Hindlimb muscle (tissue), 1 donor: ENCODE measurements at regions not wholly inside any gene's neighbourhood (a gene's known extent, or its start where the extent isn't known, plus 50 kb on each side); places are given as distances from the start of the nearest gene placed in this dataset.

Experiments
- DNase-seq: peaks from one replicate; pipeline ENCODE4 v3.0.0-alpha.2; 2013

DNA sequence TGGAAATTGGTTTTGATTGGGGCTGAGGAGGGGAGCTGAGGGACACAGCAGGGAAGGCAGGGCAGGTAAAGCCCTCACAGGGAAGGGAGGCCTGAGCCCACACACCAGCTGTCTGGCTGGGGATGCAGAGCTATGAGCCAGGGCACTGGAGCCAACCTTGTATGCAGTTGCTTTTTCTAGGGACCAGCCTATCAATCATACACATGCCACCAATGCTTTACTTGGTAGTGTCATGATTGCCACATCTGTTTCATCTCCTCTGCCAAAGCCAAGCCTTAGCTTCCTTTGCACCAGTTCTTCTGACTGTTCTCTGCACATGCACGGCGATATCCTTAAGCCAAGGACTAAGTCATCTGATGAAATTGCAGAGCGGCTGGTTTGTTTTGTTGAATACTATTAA is 207.1 kb upstream of the PLET1 start:
- no peak for DNase-seq

DNA sequence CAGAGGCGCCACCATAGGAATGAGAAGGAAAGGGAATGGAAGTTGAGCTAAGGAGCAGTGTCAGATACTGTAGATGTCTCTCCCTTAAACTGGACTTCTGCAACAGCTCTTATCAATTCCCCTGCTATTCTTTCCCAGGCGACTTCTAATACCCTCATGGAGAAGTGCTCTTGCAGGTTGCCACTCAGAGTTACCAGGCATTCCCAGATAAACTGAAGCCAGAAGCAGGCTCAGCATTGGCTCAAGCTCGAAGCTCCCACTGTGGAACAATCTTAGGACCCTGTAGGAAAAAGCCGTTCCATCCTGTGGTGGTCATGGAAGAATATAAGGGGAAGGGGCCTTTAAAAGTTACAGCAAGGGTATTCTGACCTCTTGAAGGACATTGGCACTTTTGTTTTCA is 208.7 kb upstream of the PLET1 start:
- DNase-seq, result no peak

- DNase-seq, result no peak
Measured at GRCh38 chr11:112470355-112470754, 209.7 kb upstream of the PLET1 start.

DNA sequence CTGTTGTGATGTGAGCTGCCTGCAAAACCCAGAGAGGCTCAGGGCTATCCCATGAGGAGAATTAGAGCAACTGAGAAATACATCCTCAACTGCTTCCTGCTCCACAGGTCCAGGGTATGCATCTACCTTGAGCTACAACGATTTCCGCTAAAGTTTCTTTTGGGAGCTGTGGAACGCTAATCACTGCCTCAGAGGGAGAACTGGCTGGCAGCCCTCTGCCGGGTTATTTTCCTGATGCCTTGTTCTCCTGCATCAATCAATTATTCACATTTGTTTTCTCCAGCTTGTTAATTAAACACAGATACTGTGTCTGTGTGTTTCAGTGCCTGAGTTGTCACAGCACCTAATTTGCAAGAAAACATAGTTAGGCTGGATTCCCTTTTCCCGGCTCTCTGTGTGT is 211.1 kb upstream of the PLET1 start:
- DNase-seq, result no peak

DNA sequence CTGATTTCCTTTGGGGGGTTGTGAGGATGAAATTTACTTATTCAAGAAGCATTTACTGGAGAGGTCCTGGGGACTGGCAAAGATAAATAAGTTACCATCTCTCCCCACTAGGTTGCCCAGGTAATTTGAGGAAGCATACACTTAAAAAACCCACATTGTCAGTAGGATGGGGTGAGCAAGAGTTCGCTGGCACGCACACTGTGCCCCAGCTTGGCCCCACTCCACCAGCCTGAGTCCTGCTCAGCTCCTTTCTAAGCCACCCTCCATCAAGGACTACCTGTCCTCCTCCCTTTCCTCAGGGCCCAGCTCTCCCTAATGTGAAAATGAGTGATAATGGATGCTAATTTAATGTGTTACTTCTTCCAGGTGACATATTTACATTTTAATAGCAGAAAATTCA is 216.5 kb upstream of the PLET1 start:
- no peak for DNase-seq

GRCh38 chr11:112477581-112478317 is 217.1 kb upstream of the PLET1 start:
- no peak for DNase-seq

DNA sequence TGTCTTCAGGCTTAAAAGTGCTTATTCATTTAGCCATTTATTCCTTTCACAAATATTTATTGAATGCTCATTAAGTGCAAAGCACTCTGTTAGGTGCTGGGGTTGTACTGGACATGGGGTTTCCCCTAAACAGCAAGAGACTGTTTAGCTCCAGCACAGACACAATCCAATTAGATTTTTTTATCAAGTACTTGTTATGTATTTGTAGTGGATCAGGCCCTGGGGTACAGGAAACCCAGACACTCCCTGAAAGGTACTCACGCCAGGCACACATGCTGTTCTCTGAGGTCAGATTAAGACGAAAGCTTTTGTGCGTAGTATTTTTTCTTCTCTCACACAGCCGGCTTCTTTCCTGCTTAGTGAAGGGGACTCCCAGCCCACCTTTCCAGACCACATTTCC is 218.1 kb upstream of the PLET1 start:
- DNase-seq, result no peak

- no peak for DNase-seq
Measured at GRCh38 chr11:112481431-112481830, 220.8 kb upstream of the PLET1 start.

DNA sequence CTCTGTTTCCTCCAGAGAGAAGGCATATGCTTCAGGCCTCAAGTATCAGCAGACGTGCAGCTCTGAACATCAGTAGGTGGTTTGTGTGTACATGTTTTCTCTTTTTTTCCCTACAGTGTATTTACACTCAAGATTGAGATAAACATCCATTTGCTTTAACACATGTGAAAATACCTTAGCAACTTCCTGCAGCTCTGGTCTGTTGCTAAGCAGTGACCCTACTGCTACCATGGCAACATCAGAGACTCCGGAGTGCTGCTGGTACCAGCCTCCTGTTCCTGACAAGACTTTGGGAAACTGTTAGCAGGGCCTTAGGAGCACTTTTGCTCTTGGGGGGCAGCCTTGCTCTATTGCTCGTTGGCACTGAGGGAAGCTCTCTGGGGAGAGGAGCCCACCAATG is 221.2 kb upstream of the PLET1 start:
- no peak for DNase-seq

DNA sequence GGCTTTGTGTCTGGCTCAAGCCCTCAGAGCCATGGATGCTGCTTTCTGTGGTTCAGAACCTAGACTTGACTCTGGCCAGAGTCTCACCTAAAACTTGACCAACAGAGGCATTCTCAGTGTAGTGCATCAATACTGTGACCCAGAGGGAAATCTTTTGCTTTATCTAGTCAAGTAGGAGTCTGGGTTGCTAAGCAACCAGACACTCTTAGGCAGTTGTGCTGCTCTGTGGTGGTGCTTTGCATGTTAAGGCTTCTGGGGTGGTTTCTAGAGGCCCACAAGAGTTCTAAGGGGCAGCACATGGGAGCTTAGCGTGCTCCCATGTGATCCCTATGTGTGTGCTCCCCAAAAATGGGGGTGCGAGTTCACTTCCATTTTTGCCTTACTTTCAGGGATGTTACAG is 224.6 kb upstream of the PLET1 start:
- no peak for DNase-seq

DNA sequence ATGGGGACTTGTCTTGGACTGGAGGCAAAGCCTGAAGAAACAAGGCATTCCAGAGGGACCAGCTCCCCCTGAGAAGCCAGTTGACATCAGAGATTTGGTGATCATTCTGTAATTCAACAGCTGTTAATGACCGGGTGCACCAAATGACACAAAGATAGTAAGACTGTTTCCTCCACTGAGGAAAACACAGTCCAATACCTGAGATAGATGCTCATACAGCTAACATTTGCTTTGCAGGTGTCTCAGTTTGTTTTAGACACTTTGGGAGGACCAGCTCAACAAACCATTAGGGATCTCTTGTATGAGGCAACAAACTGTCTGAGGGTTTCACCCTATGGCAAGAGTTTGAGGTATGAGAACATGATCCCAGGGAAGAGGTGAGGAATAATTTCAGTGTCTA is 237.2 kb upstream of the PLET1 start:
- DNase-seq, result no peak

- no peak for DNase-seq
Measured at GRCh38 chr11:112498701-112499100, 238.0 kb upstream of the PLET1 start.

DNA sequence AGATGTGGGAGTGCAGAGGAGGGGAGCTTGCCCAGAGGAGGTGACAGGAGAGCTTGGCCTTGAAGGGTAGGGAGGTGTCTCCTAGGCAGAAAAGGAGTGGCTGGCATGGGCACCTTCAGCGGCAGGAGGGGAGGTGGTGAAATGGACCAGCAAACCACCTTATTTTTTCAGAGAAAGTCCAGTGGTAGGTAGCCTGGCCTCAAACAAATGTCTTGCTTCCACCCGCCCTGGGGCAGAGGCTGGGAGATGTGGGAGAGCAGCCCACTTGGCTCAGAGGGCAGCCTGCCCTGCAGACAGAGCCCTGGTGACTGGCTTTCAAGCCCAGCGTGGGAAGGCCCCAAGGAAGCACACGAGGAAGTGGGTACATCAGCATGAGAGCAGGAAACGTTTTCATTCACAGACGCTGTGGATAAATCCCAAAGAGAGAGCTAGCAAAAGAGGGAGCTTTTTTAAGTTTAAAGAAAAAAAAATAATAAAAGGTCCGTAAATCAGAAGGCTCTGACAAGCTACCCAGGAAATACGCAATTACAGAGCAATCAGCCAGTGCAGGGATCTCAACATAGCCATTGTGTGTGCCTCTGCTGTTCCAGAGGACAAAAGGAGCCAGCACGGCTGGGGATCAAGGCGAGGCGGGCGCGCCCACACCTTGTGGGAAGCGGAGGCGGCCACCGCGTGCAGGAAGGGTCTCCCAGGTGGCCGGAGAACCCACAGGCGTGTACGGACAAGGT is 238.7 kb upstream of the PLET1 start:
- no peak for DNase-seq

GRCh38 chr11:112499881-112500204 is 239.2 kb upstream of the PLET1 start:
- no peak for DNase-seq

DNA sequence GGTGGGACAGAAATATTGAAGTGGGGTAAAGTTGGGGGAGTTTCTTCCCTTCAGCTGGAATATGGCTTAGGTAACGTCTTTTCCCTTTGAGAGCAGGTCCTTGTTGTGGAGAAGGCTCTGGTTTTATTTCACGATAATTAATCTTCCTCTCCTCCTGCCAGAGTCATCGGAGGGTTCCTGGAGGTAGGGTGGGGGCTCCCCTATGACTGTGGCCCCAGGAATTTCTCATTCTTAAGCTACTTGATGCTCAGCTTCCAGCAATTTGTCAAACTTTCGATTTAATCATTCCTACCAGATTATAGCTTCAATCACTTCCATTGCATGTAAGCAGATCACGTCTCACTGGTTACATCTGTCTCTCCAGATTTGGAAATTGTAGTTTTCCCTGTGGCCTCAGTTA is 242.8 kb upstream of the PLET1 start:
- no peak for DNase-seq

DNA sequence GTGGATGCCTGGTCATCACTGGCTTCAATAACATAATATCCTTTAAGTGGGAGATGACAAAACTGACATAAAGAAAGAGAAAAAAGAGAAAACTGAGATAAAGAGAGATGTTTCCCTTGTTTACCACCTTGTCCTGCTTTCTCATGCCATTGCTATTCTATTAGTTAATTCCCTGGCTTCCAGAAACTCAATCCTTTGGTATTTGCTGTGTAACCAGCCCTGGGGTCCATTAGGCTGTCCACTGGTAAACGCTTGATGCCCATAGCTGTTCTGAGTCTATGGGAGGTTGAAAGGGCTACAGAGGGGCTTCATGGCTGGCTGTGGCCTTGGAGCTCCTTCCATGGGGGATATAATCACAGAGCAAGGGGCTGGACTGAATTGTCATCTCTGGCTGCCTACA is 243.4 kb upstream of the PLET1 start:
- no peak for DNase-seq

DNA sequence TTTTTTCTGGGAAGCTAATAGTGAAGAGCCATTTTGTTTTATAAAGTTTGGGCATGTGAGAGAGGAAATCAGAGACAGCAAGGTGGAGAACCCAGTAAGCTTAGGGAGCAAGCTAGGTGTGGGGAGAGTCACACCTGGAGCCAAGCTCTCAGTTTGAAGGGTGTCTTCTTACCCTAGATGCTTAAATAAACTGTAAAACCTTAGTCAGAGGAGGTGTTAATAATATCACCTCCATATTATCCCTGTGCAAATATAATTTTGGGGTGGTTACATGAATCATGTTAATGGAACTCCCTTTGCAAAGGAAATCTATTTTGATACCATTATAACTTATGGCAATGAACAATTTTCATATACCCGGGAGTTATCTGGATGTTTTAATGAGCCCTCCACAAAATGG is 246.2 kb upstream of the PLET1 start:
- no peak for DNase-seq

DNA sequence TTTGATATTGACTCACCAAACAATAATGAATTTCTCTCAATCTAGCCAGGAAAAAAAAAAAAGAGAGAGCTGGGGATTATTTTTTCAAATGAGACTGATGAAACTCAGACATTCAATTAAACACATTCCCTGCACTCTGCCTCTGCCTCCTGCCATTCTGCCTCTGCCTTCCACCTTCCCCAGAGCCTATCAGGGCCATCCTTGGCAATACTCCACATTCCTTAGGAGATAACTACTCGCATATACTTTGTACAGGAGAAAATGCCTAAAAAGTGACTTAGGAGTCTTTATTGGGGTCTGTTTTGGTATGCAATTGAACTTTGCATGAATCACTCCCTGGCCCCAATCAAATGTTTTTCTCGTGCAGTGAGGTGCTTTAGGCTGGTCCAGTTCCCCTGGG is 246.6 kb upstream of the PLET1 start:
- no peak for DNase-seq

DNA sequence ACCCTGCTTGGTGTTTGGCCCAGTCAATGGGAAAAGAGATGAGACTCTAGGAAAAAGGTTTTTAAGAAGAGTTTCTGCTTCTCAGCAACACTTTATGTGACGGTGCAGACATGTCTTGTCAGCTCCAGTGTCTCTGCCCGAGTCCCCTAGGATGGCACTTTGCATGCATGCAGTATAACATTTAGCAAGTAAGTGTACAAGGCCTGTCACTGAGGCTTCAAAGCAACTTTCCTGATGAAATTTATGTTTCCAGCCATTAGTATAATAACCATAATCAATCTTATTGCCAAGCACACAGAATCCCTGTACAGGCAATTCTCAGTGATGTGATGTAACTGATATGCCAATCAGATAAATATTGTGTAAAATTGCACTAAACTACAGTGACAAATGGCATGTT is 248.1 kb upstream of the PLET1 start:
- no peak for DNase-seq

DNA sequence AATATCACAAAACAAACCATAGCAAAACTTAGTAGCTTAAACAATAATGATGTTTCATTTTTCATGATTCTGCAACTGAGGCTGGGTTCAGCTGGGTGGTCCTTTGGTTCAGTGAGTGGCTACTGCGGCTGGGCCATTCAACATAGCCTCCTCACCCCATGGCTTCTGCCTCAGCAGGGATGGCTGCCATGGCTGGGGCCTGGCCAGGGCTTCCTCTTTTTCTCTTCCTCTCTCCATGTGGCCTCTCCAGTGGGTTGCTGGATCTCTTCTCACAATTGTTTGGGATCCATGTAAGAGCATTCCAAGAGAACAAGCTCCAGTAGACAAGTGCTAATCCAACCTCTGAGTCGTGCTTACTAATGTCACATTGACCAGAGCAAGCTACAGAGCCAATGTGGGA is 248.6 kb upstream of the PLET1 start:
- no peak for DNase-seq

DNA sequence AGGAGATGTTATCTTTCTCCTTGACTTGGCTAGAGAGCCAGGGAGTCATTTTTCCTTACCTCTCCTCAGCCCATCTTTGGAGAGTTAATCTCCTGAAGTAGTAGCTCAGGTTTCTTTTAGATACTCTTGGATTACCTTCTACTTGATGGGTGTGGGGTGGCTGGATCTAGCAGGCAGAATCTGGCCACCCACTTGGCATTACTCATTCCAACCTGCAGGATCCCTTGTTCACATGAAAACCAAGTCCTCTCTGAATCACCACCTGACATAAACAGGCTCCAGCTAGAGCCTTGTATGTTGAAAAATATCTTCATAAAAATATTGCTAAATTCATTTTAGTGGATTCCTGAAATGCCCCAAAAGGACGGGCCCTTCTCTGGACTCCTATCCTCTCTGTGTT is 250.6 kb upstream of the PLET1 start:
- no peak for DNase-seq

GRCh38 chr11:112511911-112512310 is 251.3 kb upstream of the PLET1 start:
- DNase-seq, result no peak

- DNase-seq, result no peak
Measured at GRCh38 chr11:112513417-112513816, 252.8 kb upstream of the PLET1 start.

- no peak for DNase-seq
Measured at GRCh38 chr11:112514011-112514740, 253.5 kb upstream of the PLET1 start.
